Astrocyte of the cerebellum (primary cell): ENCODE measurements at regions not wholly inside any gene's neighbourhood (a gene's known extent, or its start where the extent isn't known, plus 50 kb on each side); places are given as distances from the start of the nearest gene placed in this dataset.

ENCODE experiments used
- DNase-seq: peaks from one replicate; pipeline ENCODE4 v3.0.0-alpha.2; 2011; ENCODE audit warnings: low read depth
- H3K4me3 ChIP-seq: 2 replicates; pipeline ENCODE4 v1.5.1; 2011; ENCODE audit warnings: mild to moderate bottlenecking, low read depth, low read length, moderate library complexity
- in situ Hi-C: cut with HindIII; loops from 2 replicates; pipeline ENCODE4 v1.10.0; 2017; ENCODE audit warnings: low sequenced_read_pairs
- TF ChIP-seq, protein P1 (sequence below): IDR thresholded peaks from 2 replicates; pipeline ENCODE4 v1.5.1; 2012; ENCODE audit warnings: low read length, low read depth, moderate library complexity, mild to moderate bottlenecking; ENCODE audit errors: missing control alignments

DNA sequence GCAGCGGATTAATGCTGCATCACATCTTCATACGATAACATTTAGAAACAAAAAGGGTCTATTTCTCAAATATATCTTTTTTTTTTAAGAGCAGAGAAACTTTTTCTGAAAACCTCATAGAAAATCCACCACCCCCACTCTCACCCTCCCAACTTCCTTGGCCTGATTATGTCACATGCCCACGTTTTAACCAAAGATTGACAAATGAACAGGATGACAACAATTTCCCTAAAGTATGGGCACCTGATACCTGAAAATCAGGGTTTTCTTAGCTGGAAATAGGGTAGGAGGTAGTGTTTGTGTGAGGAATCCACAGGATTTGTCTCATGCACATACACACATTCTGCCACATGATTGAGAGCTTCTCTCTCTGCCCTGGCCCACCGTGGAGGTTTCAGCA, 74.7 kb upstream of the MDM1 start:
- TF ChIP-seq, protein P1, sequence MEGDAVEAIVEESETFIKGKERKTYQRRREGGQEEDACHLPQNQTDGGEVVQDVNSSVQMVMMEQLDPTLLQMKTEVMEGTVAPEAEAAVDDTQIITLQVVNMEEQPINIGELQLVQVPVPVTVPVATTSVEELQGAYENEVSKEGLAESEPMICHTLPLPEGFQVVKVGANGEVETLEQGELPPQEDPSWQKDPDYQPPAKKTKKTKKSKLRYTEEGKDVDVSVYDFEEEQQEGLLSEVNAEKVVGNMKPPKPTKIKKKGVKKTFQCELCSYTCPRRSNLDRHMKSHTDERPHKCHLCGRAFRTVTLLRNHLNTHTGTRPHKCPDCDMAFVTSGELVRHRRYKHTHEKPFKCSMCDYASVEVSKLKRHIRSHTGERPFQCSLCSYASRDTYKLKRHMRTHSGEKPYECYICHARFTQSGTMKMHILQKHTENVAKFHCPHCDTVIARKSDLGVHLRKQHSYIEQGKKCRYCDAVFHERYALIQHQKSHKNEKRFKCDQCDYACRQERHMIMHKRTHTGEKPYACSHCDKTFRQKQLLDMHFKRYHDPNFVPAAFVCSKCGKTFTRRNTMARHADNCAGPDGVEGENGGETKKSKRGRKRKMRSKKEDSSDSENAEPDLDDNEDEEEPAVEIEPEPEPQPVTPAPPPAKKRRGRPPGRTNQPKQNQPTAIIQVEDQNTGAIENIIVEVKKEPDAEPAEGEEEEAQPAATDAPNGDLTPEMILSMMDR, result no peak
- in situ Hi-C loops, result no loop called here
- H3K4me3 ChIP-seq, result no peak overlapping the region
- no peak for DNase-seq

DNA sequence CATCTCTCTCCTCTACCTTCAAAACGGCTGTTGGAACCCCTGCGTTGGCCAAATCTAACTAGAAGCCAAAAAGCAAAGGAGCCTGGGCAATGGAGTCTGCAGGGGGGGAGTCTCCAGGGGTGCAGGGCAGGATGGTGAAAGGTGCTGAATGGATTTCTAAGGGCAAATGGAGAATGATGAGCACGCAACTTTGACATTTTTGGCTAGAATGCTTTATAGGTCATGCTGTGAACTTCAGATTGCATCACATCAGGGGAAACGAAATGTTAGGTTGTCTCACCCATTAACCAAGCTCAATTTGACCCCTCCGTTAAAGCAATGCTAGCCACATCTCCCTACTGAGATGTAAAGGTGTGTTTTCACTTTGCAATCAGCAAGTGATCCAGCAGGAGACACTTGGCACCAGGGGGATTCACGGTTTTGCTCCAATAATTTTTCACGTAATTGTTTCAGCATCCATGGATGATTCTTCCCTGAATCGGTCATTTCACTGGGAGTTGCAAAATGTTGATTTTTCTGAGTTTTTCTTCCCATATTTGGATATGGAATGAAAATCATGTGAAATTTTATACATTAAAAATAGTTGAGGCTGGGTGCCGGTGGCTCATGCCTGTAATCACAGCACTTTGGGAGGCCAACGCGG, 78.0 kb upstream of the MDM1 start:
- in situ Hi-C loops, result no loop called here
- TF ChIP-seq, protein P1, result no peak
- H3K4me3 ChIP-seq, result no peak overlapping the region
- DNase-seq, result no peak

DNA sequence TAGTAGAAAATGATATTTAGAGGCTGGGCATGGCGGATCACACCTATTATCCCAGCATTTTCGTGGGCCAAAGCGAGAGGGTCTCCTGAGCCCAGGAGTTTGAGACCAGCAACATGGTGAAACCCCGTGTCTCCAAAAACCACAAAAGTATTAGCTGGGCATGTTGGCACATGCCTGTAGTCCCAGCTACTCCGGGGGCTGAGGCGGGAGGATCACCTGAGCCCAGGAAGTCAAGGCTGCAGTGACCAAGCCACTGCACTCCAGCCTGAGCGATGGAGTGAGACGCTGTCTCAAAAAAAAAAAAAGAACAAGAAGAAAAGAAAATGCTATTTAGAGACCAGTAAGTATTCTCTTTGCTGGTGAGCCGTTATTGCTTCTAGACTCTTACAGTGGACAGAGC, 79.2 kb upstream of the MDM1 start:
- in situ Hi-C loops, result no loop called here
- no peak for DNase-seq
- no peak overlapping the region for H3K4me3 ChIP-seq
- TF ChIP-seq, protein P1, result no peak

DNA sequence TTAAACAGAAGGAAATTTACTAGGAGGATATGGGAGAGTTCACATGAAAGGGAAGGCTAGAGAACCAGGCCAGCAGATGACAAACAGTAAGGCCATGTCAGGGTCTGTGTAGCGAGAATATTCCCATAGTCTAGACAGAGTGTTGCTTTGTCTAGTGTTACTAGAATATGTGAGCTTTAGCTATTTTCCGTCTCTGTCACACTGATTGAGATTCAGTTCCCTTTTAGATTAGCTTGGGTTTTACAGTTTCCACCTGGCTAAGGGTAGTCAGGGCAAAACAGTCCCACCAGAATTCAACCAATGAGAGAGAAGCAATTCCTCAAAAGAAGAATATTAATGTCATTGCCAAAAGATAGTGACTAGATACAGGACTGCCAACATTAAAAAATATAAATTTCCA, 82.8 kb upstream of the MDM1 start:
- in situ Hi-C loops, result no loop called here
- H3K4me3 ChIP-seq, result no peak overlapping the region
- TF ChIP-seq, protein P1, result no peak
- DNase-seq, result no peak

DNA sequence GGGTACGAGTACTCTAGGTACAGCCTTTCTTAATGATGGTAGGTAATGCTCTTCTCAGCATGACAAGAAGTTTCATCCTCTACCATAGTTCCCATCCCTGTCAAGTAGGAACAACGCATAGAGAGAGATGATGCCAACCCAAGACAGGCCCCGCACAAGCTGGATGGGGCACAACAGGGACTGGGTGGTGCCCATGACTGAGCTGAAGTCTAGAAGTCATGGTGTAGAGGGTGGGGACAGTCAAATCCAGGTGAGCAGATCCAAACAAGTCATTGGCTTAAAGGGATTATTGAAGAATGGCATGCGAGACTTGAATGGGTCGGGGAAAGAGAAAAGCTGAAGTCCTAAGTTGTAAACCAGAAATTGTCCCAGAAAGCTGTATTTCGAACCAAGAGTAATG, 84.2 kb upstream of the MDM1 start:
- TF ChIP-seq, protein P1, result no peak
- DNase-seq, result no peak
- in situ Hi-C loops, result no loop called here
- no peak overlapping the region for H3K4me3 ChIP-seq

DNA sequence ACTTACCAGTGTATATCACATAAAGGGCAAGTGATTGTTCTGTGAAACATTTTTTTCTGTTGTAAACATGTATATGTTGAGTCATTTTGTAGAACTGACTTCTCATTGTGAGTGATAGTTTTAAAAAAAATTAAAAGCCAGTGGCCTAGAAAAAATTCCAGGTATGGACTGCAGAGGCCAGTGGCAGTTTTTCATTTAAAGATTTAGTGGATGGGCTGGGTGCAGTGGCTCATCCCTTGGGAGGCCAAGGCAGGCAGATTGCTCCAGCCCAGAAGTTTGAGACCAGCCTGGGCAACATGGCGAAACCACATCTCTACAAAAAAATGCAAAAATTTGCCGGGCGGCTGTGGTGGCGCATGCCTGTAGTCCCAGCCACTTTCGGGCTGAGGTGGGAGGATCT, 84.7 kb upstream of the MDM1 start:
- in situ Hi-C loops, result no loop called here
- TF ChIP-seq, protein P1, result no peak
- no peak overlapping the region for H3K4me3 ChIP-seq
- DNase-seq, result no peak

DNA sequence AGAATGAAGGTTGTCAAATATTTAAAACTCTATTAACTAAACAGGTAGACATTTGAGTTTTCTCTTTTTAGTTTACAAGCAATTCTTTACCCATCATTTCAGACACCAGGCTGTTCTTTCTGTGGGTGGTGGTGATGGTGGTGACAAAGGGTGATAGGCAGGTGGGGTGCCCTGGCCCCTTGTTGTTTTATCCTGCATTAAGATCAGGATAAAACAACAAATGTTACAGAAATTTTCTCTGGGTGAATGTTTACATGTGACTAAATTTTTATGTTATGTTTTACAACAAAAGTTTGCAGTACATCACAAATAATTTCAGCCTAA, 85.9 kb upstream of the MDM1 start:
- TF ChIP-seq, protein P1, result no peak
- H3K4me3 ChIP-seq, result no peak overlapping the region
- in situ Hi-C loops, result no loop called here
- DNase-seq, result no peak
